Breast epithelium (tissue), 3 donors: ENCODE measurements at regions not wholly inside any gene's neighbourhood (a gene's known extent, or its start where the extent isn't known, plus 50 kb on each side); places are given as distances from the start of the nearest gene placed in this dataset.

ENCODE experiments used
- CTCF ChIP-seq, 3 donors: fragments of 450-650 bp; IDR thresholded peaks; one replicate each; pipeline ENCODE4 v1.5.1; 2016 to 2017; ENCODE audit warnings: antibody characterized with exemption in 3 of 3, mild to moderate bottlenecking in 3 of 3, moderate library complexity in 3 of 3
- POLR2AphosphoS5 ChIP-seq, 3 donors: sonication (generic); formaldehyde crosslinking; IDR thresholded peaks; one replicate each; pipeline ENCODE4 v1.6.1; 2017; ENCODE audit warnings: antibody characterized with exemption in 3 of 3

DNA sequence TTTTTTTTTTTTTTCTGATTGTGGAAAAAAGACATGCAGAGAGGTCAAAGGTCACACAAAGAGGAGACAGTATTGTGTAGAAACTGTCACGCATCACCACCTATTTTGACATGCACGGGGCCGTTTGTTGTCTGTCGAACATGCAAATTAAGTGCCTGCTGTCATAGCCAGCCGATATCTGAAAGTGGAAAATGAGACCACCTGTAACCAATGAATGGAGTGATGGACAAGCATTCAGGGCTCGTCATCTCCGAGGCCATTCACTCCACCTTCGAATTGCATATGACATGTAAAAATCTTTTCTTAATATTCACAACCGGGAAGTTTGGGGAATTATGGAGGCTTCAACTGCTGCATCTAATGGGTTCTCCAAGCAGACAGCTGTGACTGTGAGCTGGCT is 512.2 kb upstream of the ADAMTS16 start:
- TF ChIP-seq CTCF (IDR thresholded peaks at IDR 0.05) = no peak
- no peak for TF ChIP-seq POLR2AphosphoS5 (IDR thresholded peaks at IDR 0.05)
